AG04449 (cell line): ENCODE measurements at regions not wholly inside any gene's neighbourhood (a gene's known extent, or its start where the extent isn't known, plus 50 kb on each side); places are given as distances from the start of the nearest gene placed in this dataset.

Source experiments
- CTCF ChIA-PET: fragments of 350-600 bp; formaldehyde crosslinking; extraction: SDS; loops from one replicate; lab custom pipeline; 2021; ENCODE audit warnings: antibody characterized with exemption; lab: Yijun Ruan, JAX
- POLR2A ChIA-PET: fragments of 400-600, 350-600 bp; formaldehyde crosslinking; extraction: SDS; loops from one replicate; lab custom pipeline; 2020; ENCODE audit warnings: antibody characterized with exemption, inconsistent platforms; lab: Yijun Ruan, JAX
- DNase-seq: peaks from one replicate; pipeline ENCODE4 v3.0.0-alpha.2; 2010; ENCODE audit warnings: low read depth, low spot score
- H3K4me3 ChIP-seq: 2 replicates; pipeline ENCODE4 v1.5.1; 2011; ENCODE audit warnings: low read depth, mild to moderate bottlenecking, control low read depth, low read length
- TF ChIP-seq, protein P1 (sequence below): IDR thresholded peaks from one replicate; pipeline ENCODE4 v1.5.1; 2011; ENCODE audit warnings: mild to moderate bottlenecking, moderate library complexity, low read length, control low read depth, inconsistent platforms; ENCODE audit not compliant: insufficient read depth; ENCODE audit errors: missing control alignments

- POLR2A ChIA-PET = no interaction called here
- no peak overlapping the region for H3K4me3 ChIP-seq
- CTCF ChIA-PET = no interaction called here
- no peak for DNase-seq
- TF ChIP-seq, protein P1, sequence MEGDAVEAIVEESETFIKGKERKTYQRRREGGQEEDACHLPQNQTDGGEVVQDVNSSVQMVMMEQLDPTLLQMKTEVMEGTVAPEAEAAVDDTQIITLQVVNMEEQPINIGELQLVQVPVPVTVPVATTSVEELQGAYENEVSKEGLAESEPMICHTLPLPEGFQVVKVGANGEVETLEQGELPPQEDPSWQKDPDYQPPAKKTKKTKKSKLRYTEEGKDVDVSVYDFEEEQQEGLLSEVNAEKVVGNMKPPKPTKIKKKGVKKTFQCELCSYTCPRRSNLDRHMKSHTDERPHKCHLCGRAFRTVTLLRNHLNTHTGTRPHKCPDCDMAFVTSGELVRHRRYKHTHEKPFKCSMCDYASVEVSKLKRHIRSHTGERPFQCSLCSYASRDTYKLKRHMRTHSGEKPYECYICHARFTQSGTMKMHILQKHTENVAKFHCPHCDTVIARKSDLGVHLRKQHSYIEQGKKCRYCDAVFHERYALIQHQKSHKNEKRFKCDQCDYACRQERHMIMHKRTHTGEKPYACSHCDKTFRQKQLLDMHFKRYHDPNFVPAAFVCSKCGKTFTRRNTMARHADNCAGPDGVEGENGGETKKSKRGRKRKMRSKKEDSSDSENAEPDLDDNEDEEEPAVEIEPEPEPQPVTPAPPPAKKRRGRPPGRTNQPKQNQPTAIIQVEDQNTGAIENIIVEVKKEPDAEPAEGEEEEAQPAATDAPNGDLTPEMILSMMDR = no peak
These were observed 540.7 kb upstream of the NECTIN3 start for GRCh38 chr3:110530902-110531301.

DNA sequence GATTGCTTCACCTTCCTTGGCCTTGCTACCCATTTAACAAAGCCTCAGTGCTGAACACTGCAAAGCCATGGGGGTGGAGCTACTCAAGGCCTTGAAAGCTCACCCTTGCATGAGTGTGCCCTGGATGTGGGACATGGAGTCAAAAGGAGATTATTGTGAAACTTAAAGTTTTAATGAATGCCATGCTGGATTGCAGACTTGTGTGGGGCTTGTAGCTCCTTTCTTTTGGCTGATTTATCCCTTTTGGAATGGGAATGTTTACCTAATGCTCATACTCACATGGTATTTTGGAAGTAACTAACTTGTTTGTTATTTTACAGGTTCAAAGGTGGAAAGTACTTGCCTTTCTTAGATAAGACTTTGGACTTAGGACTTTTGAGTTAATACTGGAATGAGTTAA, 538.5 kb upstream of the NECTIN3 start:
- TF ChIP-seq, protein P1 = no peak
- no peak overlapping the region for H3K4me3 ChIP-seq
- POLR2A ChIA-PET = no interaction called here
- no peak for DNase-seq
- CTCF ChIA-PET = no interaction called here

DNA sequence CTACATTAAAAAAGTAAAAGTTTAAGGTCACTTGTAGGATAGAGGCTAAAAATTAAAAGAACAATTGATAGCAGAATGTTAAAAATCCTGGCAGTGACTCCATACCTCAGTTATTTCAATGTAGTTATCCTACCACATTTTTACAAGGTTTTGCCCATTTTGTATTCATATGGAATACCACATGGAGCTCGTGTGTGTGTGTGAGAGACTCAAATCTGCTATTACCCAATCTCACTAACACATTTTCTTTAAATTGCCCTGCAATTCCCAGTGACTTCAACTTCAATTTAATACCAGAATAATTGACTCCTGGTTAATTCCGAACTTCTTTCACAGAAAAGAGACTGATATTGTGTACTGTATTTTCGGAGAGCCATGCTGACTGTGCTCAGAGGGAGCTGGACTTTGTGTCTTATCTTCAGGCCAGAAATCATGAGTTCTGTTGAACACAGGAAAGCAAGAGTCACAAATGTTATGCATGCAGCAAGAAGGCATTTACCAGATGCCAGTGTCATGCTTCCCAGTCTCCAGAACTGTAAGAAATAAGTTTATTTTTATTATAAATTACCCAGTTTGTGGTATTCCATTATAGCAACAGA, 529.0 kb upstream of the NECTIN3 start:
- TF ChIP-seq, protein P1 = no peak
- CTCF ChIA-PET = no interaction called here
- no peak for DNase-seq
- POLR2A ChIA-PET = no interaction called here
- no peak overlapping the region for H3K4me3 ChIP-seq

DNA sequence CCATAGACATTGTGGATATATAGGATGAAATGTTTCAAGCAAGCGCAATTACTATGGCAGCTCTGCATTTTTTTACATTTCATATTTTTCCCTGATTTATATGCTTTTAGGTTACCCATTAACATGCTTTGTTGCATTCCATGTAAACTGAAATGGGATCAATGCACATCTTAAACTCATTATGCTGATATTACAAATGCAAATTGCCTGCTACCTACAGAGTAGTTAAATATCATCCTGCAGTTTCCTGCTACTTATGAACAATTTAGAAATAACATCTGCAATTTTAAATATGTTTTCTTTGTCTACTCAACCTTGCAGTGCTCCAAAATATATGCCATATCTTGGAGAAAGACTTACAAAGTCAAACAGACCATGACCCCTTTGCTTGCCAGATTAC, 526.9 kb upstream of the NECTIN3 start:
- TF ChIP-seq, protein P1 = no peak
- ChIA-PET CTCF (no interaction called here), POLR2A (no interaction called here)
- H3K4me3 ChIP-seq = no peak overlapping the region
- DNase-seq = no peak

GRCh38 chr3:110550511-110550910, 521.1 kb upstream of the NECTIN3 start:
- CTCF ChIA-PET = interaction anchor here (0.7 kb wide), 1 partner anchor 476 kb away, joined by 3 read pairs; no protein-coding TSS in a partner anchor
- TF ChIP-seq, protein P1 = no peak
- POLR2A ChIA-PET = no interaction called here
- no peak overlapping the region for H3K4me3 ChIP-seq
- no peak for DNase-seq

GRCh38 chr3:110562621-110563020, 509.0 kb upstream of the NECTIN3 start:
- ChIA-PET POLR2A (no interaction called here), CTCF (no interaction called here)
- no peak for DNase-seq
- H3K4me3 ChIP-seq = no peak overlapping the region
- TF ChIP-seq, protein P1 = no peak
